ENCODE measurements at regions not wholly inside any gene's neighbourhood (a gene's known extent, or its start where the extent isn't known, plus 50 kb on each side); places are given as distances from the start of the nearest gene placed in this dataset.

DNA sequence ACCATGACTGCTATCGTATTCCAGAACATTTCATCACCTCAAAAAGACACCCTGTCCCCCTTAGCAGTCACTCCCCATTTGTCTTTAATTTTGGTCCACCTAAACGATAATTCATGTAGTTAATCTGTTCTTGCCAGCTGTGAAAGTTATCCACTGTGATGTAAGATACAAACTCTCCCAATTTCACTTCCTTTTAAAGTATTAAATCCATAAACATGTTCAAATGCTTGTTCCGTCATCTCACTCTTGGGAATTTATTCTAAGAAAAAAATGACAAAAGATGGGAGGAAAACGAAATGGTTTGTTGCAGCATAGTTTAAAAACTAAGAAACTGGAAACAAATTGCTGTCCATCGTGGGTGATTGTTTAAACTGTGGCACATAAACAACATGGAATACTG lies 53.7 kb upstream of the IRF2 start:
- DNase-seq, result no peak

DNA sequence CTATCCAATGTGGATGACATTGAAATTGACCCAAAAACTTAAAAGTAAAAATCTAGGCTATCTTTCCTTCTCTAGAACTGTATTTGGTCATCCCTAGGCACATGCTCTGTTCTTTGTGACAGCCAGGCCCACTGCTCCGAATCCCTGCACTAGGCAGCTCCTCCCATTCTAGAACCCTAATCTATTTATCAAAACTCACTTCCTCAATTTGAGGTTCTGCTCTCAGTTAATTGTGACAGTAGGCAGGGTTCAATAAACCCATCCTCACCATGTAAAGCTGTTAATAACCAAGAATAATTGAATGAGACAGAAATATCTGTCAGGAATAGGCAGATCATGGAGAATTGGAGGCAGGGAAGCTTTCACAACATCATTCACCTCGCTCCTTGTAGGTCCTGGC lies 51.9 kb upstream of the IRF2 start:
- no peak for DNase-seq
